ENCODE measurements at regions not wholly inside any gene's neighbourhood (a gene's known extent, or its start where the extent isn't known, plus 50 kb on each side); places are given as distances from the start of the nearest gene placed in this dataset.

GRCh38 chr6:163730246-163731210 is 316.0 kb downstream of the QKI start:
- no peak for TF ChIP-seq CTCF (IDR thresholded peaks at IDR 0.05)
- TF ChIP-seq POLR2A (IDR thresholded peaks at IDR 0.05), result no peak
- no peak for TF ChIP-seq EP300 (IDR thresholded peaks at IDR 0.05)

Data from tibial nerve (tissue), 4 donors.